ENCODE measurements at regions not wholly inside any gene's neighbourhood (a gene's known extent, or its start where the extent isn't known, plus 50 kb on each side); places are given as distances from the start of the nearest gene placed in this dataset.
"Not testable (repeated sequence)": the region's sequence is repeated elsewhere in the genome, so short reads cannot be mapped to it uniquely, and the experiment has no call there.

- 70% methylated on average over 3 of the region's 3 CpGs for WGBS
- ATAC-seq = not testable (repeated sequence)
These were observed 129.4 kb upstream of the ZNF717 start for GRCh38 chr3:75914741-75915140.

DNA sequence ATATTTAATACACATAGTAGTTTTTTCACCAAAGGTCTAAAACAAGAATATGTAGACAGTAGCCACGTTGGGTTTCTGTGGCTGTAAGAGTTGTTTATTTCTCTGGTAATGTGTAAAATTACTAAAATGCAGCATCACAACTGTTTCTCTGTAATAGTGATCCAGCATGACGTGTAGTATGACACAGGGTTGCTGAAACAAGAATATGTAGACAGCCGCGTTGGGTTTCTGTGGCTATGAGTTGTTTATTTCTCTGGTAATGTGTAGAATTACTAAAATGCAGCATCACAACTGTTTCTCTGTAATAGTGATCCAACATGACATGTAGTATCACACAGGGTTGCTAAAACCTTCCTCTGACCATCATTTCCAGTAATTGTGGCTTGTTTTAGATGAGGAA lies 153.6 kb upstream of the ZNF717 start:
- Histone ChIP-seq H3K27ac (ENCODE audit: low read length) (no peak overlapping the region), H3K4me3 (ENCODE audit: low read length) (no peak overlapping the region), H3K4me1 (ENCODE audit: control insufficient read depth, insufficient read depth, low read length) (no peaks in the 10 kb centered on the region), H3K27me3 (ENCODE audit: control insufficient read depth, insufficient read depth) (no peaks in the 10 kb centered on the region), H3K9me3 (ENCODE audit: control insufficient read depth, low read length) (no peaks in the 10 kb centered on the region)
- intact Hi-C loops (cut with DNase I) = no loop called here
- WGBS = 67% methylated on average over 4 of the region's 4 CpGs
- ATAC-seq (no peak), DNase-seq (no peak)

More at GRCh38 chr3:75914741-75915140, 129.4 kb upstream of the ZNF717 start:
- H3K4me3 ChIP-seq (ENCODE audit: low read length); H3K27ac ChIP-seq (ENCODE audit: low read length); H3K27me3 ChIP-seq (ENCODE audit: control insufficient read depth, insufficient read depth); H3K4me1 ChIP-seq (ENCODE audit: control insufficient read depth, insufficient read depth, low read length); H3K9me3 ChIP-seq (ENCODE audit: control insufficient read depth, low read length); DNase-seq; intact Hi-C loops (cut with DNase I): not testable (repeated sequence)

DNA sequence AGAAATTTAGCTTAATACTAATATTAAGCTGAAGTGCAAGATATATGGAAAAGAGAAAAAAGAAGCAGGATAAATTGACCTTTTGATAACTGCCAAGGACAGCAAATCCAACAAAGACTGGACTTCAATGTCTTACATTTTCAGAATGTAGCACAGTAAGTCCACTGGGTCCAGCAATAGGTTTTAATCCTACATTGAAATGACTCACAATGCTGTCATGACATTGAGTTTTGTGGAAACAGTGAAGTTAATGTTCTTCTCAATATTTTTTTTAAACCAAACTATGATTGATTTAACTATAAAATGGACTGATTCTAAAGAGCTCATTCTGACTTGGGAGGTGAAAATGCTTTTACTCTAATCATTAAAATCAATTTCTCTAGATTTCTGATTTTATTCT lies 166.6 kb upstream of the ZNF717 start:
- Histone ChIP-seq H3K4me3 (ENCODE audit: low read length) (no peak overlapping the region), H3K27me3 (ENCODE audit: control insufficient read depth, insufficient read depth) (no peaks in the 10 kb centered on the region), H3K27ac (ENCODE audit: low read length) (no peak overlapping the region), H3K4me1 (ENCODE audit: control insufficient read depth, insufficient read depth, low read length) (no peaks in the 10 kb centered on the region), H3K9me3 (ENCODE audit: control insufficient read depth, low read length) (no peaks in the 10 kb centered on the region)
- no peak for DNase-seq
- intact Hi-C loops (cut with DNase I) = no loop called here
- ATAC-seq = no peak

DNA sequence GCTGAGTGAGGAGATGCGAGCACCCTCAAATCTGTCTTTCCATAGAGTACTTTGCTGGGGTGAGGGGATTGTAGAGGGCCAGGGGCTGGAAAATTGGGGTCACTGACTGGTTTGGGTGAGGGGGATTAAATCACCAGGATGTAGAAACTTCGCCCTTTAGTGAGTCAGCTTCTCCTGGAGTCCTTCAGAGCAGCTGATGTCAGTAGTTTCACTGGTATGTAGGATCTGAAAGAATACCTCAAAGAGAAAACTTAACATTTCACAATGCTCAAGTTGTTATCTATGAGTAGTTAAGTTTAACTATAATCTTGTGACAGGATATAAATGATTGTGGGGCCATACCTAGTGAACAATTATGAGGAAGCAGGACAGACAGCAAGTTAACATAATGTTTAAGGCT lies 174.7 kb upstream of the ZNF717 start:
- H3K27me3 ChIP-seq (ENCODE audit: control insufficient read depth, insufficient read depth); H3K27ac ChIP-seq (ENCODE audit: low read length); H3K9me3 ChIP-seq (ENCODE audit: control insufficient read depth, low read length); ATAC-seq; DNase-seq; H3K4me1 ChIP-seq (ENCODE audit: control insufficient read depth, insufficient read depth, low read length); intact Hi-C loops (cut with DNase I); H3K4me3 ChIP-seq (ENCODE audit: low read length): not testable (repeated sequence)
- WGBS = 78% methylated on average over 2 of the region's 2 CpGs

DNA sequence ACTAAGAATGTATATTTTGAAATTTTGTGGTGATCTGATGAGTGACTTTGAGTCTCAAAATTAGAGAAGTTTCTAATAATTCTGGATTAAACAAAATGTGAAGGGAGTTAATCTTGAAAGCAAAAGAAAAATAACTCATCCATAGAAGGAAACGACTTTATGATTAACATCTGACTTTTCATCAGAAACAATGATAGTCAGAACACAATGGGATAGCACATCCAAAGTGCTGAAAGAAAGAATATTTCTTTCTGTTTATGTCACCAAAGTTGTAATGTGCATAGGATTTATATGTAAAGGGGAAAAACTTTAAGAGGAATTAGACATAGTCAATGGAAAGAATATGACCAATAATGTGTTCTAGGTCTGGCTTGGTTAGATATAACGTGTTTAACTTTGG lies 176.7 kb upstream of the ZNF717 start:
- H3K4me3 ChIP-seq (ENCODE audit: low read length); DNase-seq; ATAC-seq; H3K4me1 ChIP-seq (ENCODE audit: control insufficient read depth, insufficient read depth, low read length); H3K9me3 ChIP-seq (ENCODE audit: control insufficient read depth, low read length); H3K27me3 ChIP-seq (ENCODE audit: control insufficient read depth, insufficient read depth); H3K27ac ChIP-seq (ENCODE audit: low read length); intact Hi-C loops (cut with DNase I): not testable (repeated sequence)
- WGBS = 69% methylated on average over 2 of the region's 2 CpGs

DNA sequence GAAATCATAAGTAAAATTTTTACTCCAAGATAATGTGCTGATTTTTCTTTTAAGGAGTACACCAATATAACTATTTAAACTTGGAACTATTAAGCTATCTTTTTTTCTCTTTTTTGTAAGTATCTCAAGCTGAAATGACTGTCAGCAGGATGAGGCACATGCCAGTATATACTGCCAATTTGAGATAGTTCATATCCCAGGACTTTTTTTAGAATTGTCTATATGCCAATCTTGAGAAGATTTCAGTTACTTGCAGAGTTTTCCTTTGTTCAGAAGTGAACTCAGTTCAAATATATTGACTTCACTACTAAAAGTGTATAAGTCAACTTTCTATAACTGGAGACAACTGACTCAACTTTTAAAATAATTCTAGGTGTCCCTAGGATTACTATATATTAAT lies 181.7 kb upstream of the ZNF717 start:
- Histone ChIP-seq H3K27ac (ENCODE audit: low read length) (no peak overlapping the region), H3K9me3 (ENCODE audit: control insufficient read depth, low read length) (no peaks in the 10 kb centered on the region), H3K4me3 (ENCODE audit: low read length) (no peak overlapping the region), H3K4me1 (ENCODE audit: control insufficient read depth, insufficient read depth, low read length) (no peaks in the 10 kb centered on the region), H3K27me3 (ENCODE audit: control insufficient read depth, insufficient read depth) (no peaks in the 10 kb centered on the region)
- DNase-seq (no peak), ATAC-seq (no peak)
- intact Hi-C loops (cut with DNase I) = no loop called here

DNA sequence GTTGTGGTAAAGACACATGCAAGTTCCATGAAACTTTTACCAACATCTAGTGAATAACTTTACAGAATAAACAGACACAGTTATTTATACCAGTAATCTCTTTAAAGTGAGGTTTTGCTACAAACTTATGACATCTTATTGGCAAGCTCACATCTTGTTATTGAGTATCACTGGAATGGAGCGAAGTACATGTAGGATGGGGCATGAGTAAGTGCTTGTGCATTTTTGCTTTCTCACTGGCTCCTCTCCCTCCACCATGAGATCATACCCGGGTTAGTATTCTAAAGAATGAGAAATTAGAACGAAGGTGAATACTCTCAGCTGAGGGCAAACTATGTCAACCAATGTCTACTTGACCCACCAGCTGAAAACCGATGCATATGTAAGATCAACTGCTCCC lies 193.3 kb upstream of the ZNF717 start:
- intact Hi-C loops (cut with DNase I) = no loop called here
- no peak for ATAC-seq
- Histone ChIP-seq H3K27me3 (ENCODE audit: control insufficient read depth, insufficient read depth) (no peaks in the 10 kb centered on the region), H3K4me1 (ENCODE audit: control insufficient read depth, insufficient read depth, low read length) (no peaks in the 10 kb centered on the region), H3K9me3 (ENCODE audit: control insufficient read depth, low read length) (no peaks in the 10 kb centered on the region), H3K27ac (ENCODE audit: low read length) (no peak overlapping the region), H3K4me3 (ENCODE audit: low read length) (no peak overlapping the region)
- DNase-seq = no peak
- WGBS = 69% methylated on average over 4 of the region's 4 CpGs

GRCh38 chr3:75981401-75981800 lies 196.1 kb upstream of the ZNF717 start:
- Histone ChIP-seq H3K27ac (ENCODE audit: low read length) (no peak overlapping the region), H3K27me3 (ENCODE audit: control insufficient read depth, insufficient read depth) (no peaks in the 10 kb centered on the region), H3K4me3 (ENCODE audit: low read length) (no peak overlapping the region), H3K9me3 (ENCODE audit: control insufficient read depth, low read length) (no peaks in the 10 kb centered on the region), H3K4me1 (ENCODE audit: control insufficient read depth, insufficient read depth, low read length) (no peaks in the 10 kb centered on the region)
- 58% methylated on average over 1 of the region's 1 CpG for WGBS
- no peak for DNase-seq
- intact Hi-C loops (cut with DNase I) = no loop called here
- no peak for ATAC-seq

GRCh38 chr3:75982151-75982550 lies 196.8 kb upstream of the ZNF717 start:
- 88% methylated on average over 3 of the region's 3 CpGs for WGBS
- H3K9me3 ChIP-seq (ENCODE audit: control insufficient read depth, low read length) = no peaks in the 10 kb centered on the region
- intact Hi-C loops (cut with DNase I) = no loop called here
- no peak overlapping the region for H3K4me3 ChIP-seq (ENCODE audit: low read length)
- DNase-seq = no peak
- no peaks in the 10 kb centered on the region for H3K27me3 ChIP-seq (ENCODE audit: control insufficient read depth, insufficient read depth)
- no peak for ATAC-seq
- no peak overlapping the region for H3K27ac ChIP-seq (ENCODE audit: low read length)
- no peaks in the 10 kb centered on the region for H3K4me1 ChIP-seq (ENCODE audit: control insufficient read depth, insufficient read depth, low read length)

DNA sequence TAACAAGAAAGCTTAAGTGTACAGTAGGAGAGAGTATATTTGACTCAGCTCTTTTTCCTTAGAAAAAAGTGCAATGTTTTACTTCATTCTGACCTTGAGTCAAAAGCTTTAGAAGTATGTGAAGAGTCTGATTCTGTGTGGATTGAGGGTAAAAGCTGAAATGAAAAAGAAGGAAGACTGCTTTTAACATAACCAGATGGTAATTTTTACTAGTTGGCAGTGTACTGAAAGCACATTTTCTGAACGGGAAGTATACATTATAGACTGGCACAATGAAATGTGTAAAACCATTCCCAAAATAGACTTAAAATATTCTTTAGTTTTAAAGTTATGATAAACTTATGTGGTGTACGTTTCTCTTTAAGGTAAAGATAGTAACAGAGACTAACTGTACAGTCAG lies 197.8 kb upstream of the ZNF717 start:
- H3K4me1 ChIP-seq (ENCODE audit: control insufficient read depth, insufficient read depth, low read length) = no peaks in the 10 kb centered on the region
- intact Hi-C loops (cut with DNase I) = no loop called here
- DNase-seq = no peak
- ATAC-seq = no peak
- no peaks in the 10 kb centered on the region for H3K9me3 ChIP-seq (ENCODE audit: control insufficient read depth, low read length)
- H3K27me3 ChIP-seq (ENCODE audit: control insufficient read depth, insufficient read depth) = no peaks in the 10 kb centered on the region
- H3K4me3 ChIP-seq (ENCODE audit: low read length) = no peak overlapping the region
- H3K27ac ChIP-seq (ENCODE audit: low read length) = no peak overlapping the region
- 40% methylated on average over 2 of the region's 2 CpGs for WGBS

- ATAC-seq (no peak), DNase-seq (no peak)
- WGBS = 41% methylated on average over 3 of the region's 3 CpGs
- no peak overlapping the region for H3K27ac ChIP-seq (ENCODE audit: low read length)
- H3K4me3 ChIP-seq (ENCODE audit: low read length) = no peak overlapping the region
- intact Hi-C loops (cut with DNase I) = no loop called here
- H3K27me3 ChIP-seq (ENCODE audit: control insufficient read depth, insufficient read depth) = no peaks in the 10 kb centered on the region
- no peaks in the 10 kb centered on the region for H3K9me3 ChIP-seq (ENCODE audit: control insufficient read depth, low read length)
- H3K4me1 ChIP-seq (ENCODE audit: control insufficient read depth, insufficient read depth, low read length) = no peaks in the 10 kb centered on the region
These were observed 198.4 kb upstream of the ZNF717 start for GRCh38 chr3:75983609-75984290.

DNA sequence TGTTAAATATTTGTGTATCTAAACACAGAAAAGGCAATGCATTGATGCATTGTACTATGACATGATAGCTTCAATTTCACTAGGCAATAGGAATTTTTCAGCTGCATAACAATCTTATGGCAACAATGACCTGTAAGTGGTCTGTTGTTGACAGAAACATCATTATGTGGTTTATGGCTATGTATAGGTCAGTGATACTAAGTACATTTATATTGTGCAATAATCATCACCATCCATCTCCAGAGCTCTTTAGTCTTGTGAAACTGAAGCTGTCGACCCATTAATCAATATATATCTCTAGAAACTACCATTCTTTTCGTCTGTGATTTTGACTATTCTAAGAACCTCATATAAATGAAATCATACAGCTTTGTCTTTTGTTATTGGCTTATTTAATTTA lies 200.1 kb upstream of the ZNF717 start:
- Histone ChIP-seq H3K27ac (ENCODE audit: low read length) (no peak overlapping the region), H3K9me3 (ENCODE audit: control insufficient read depth, low read length) (no peaks in the 10 kb centered on the region), H3K27me3 (ENCODE audit: control insufficient read depth, insufficient read depth) (no peaks in the 10 kb centered on the region), H3K4me3 (ENCODE audit: low read length) (no peak overlapping the region), H3K4me1 (ENCODE audit: control insufficient read depth, insufficient read depth, low read length) (no peaks in the 10 kb centered on the region)
- ATAC-seq (no peak), DNase-seq (no peak)
- 21% methylated on average over 2 of the region's 2 CpGs for WGBS
- intact Hi-C loops (cut with DNase I) = no loop called here
